AG04450 (cell line): ENCODE measurements at regions not wholly inside any gene's neighbourhood (a gene's known extent, or its start where the extent isn't known, plus 50 kb on each side); places are given as distances from the start of the nearest gene placed in this dataset.

Experiments used
- CTCF ChIA-PET: fragments of 300-600, 350-600 bp; formaldehyde crosslinking; extraction: SDS; loops from one replicate; lab custom pipeline; 2022; ENCODE audit warnings: antibody characterized with exemption, inconsistent platforms; lab: Charles Lee
- POLR2A ChIA-PET: fragments of 350-600 bp; formaldehyde crosslinking; extraction: SDS; loops from one replicate; lab custom pipeline; 2021; ENCODE audit warnings: antibody characterized with exemption, inconsistent platforms; lab: Yijun Ruan, JAX
- DNase-seq: peaks from one replicate; pipeline ENCODE4 v3.0.0-alpha.2; 2011; ENCODE audit warnings: low read depth, low spot score
- H3K27ac ChIP-seq: one replicate; pipeline ENCODE4 v1.5.1; 2012; ENCODE audit warnings: low read depth, low read length, control low read depth
- H3K27me3 ChIP-seq: one replicate; pipeline ENCODE4 v1.6.0; 2012; ENCODE audit warnings: low read length; ENCODE audit not compliant: control insufficient read depth, insufficient read depth
- H3K4me3 ChIP-seq: 2 replicates; pipeline ENCODE4 v1.5.1; 2011; ENCODE audit warnings: mild to moderate bottlenecking, low read depth, low read length, control low read depth
- H3K9me3 ChIP-seq: 2 replicates; pipeline ENCODE4 v1.5.1; 2012; ENCODE audit warnings: low read length; ENCODE audit not compliant: control insufficient read depth, insufficient read depth
- TF ChIP-seq, protein P1 (sequence below): IDR thresholded peaks from 2 replicates; pipeline ENCODE4 v1.5.1; 2011; ENCODE audit warnings: low read depth, low read length, control low read depth, inconsistent platforms

DNA sequence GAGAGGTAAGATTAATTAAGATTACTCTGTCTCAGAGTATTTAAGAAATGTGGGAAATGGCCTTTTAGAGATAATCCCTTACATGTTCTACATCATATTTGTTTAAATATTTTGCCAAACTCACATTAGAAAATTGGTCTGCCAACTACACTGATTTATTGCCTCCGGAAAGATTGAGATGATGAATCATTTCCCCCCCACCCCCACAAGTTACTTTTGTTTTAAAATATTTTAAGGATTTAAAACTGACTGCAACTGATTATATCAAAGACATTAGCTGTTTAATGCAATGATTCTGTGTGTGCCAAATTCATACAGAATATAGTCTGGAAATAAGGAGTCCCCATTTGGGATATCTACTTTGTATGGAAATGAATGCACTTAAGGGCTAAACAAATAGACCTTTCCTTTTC, 674.4 kb downstream of the PRR16 start:
- Histone ChIP-seq H3K9me3 (no peaks in the 10 kb centered on the region), H3K27ac (no peak overlapping the region), H3K4me3 (no peak overlapping the region), H3K27me3 (no peaks in the 10 kb centered on the region)
- no peak for DNase-seq
- POLR2A ChIA-PET: no interaction called here
- CTCF ChIA-PET: no interaction called here
- TF ChIP-seq, protein P1, sequence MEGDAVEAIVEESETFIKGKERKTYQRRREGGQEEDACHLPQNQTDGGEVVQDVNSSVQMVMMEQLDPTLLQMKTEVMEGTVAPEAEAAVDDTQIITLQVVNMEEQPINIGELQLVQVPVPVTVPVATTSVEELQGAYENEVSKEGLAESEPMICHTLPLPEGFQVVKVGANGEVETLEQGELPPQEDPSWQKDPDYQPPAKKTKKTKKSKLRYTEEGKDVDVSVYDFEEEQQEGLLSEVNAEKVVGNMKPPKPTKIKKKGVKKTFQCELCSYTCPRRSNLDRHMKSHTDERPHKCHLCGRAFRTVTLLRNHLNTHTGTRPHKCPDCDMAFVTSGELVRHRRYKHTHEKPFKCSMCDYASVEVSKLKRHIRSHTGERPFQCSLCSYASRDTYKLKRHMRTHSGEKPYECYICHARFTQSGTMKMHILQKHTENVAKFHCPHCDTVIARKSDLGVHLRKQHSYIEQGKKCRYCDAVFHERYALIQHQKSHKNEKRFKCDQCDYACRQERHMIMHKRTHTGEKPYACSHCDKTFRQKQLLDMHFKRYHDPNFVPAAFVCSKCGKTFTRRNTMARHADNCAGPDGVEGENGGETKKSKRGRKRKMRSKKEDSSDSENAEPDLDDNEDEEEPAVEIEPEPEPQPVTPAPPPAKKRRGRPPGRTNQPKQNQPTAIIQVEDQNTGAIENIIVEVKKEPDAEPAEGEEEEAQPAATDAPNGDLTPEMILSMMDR: no peak

DNA sequence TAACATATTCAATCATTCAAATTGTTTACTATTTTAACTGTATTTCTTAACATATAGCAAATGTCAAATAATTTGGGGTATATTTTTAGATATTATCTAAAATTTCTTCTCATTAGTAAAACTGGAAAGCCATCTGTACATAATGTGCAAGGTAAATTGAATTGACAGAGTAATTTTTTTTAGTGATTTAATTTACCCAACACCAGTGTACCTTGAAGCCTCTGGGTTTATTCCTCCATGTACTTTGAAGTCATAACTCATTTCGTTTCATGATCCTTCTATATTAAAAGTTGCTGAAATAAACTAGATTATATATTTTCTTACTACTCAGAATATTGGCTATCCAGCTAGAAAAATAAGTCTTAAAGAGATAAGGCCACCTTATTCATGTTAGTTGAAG, 674.9 kb downstream of the PRR16 start:
- TF ChIP-seq, protein P1: no peak
- Histone ChIP-seq H3K27me3 (no peaks in the 10 kb centered on the region), H3K4me3 (no peak overlapping the region), H3K27ac (no peak overlapping the region), H3K9me3 (no peaks in the 10 kb centered on the region)
- ChIA-PET CTCF (no interaction called here), POLR2A (no interaction called here)
- DNase-seq: no peak

DNA sequence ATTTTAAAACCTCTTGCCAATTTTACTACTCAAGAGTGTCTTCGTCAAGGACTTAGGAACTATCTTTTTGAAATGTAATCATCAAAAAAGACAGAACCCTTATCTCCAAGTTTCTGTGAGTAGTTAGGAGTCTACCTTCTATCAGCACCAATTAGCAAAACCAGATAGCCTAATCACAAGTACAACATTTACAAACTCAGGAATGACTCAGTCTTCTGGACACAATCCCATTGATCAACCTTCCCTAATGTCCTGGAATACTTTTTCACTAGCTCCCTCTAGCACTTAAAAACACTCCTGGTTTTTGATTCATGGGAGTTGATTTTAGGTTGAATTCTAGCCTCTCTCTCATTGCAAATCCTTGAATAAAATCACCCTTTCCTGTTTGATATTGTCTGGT, 680.7 kb downstream of the PRR16 start:
- no peak overlapping the region for H3K27ac ChIP-seq
- H3K27me3 ChIP-seq: no peaks in the 10 kb centered on the region
- CTCF ChIA-PET: no interaction called here
- no peak overlapping the region for H3K4me3 ChIP-seq
- no peak for DNase-seq
- TF ChIP-seq, protein P1: no peak
- no peaks in the 10 kb centered on the region for H3K9me3 ChIP-seq
- POLR2A ChIA-PET: no interaction called here

DNA sequence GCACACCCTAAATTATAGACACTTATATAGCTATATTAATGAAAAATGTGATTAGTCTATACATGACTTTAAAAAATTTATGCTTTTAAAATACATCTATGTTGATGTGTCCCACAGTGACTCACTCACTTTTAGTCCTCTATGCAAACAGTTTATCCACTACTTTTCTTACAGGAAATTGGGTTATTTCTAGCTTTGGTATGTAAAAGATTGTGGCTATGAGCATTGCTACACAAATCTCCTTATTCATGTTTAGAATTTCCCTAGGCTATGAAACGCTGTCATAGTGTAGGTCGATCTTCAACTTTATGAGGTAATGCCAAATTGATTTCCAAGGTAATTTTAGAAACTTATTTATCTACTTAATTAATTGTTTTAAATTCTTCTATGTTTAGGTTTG, 687.4 kb downstream of the PRR16 start:
- DNase-seq: no peak
- no peak overlapping the region for H3K27ac ChIP-seq
- POLR2A ChIA-PET: no interaction called here
- TF ChIP-seq, protein P1: no peak
- H3K9me3 ChIP-seq: no peaks in the 10 kb centered on the region
- H3K27me3 ChIP-seq: no peaks in the 10 kb centered on the region
- no peak overlapping the region for H3K4me3 ChIP-seq
- CTCF ChIA-PET: no interaction called here

DNA sequence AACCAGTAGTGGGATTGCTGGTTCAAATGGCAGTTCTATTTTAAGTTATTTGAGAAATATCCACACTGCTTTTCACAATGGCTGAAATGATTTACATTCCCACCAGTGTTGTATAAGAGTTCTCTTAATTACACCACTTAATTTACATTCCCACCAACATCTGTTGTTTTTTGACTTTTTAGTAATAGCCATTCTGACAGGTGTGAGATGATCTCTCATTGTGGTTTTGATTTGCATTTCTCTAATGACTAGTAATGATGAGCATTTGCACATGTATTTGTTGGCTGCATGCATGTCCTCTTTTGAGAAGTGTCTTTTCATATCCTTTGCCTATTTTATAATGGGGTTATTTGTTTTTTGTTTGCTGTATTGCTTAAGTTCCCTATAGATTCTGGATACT, 688.3 kb downstream of the PRR16 start:
- TF ChIP-seq, protein P1: no peak
- CTCF ChIA-PET: no interaction called here
- H3K4me3 ChIP-seq: no peak overlapping the region
- POLR2A ChIA-PET: no interaction called here
- no peak for DNase-seq
- no peaks in the 10 kb centered on the region for H3K27me3 ChIP-seq
- H3K27ac ChIP-seq: no peak overlapping the region
- no peaks in the 10 kb centered on the region for H3K9me3 ChIP-seq
